Glutamatergic neuron (in vitro differentiated cells): ENCODE measurements at regions not wholly inside any gene's neighbourhood (a gene's known extent, or its start where the extent isn't known, plus 50 kb on each side); places are given as distances from the start of the nearest gene placed in this dataset.

Experiments
- DNase-seq: peaks from one replicate; pipeline ENCODE4 v3.0.0; 2022
- H3K27ac Mint-ChIP-seq: one replicate; pipeline ENCODE4 v1.8.0; 2020; ENCODE audit warnings: mild to moderate bottlenecking, mixed read lengths, inconsistent platforms; ENCODE audit not compliant: unreplicated experiment
- H3K27me3 Mint-ChIP-seq: one replicate; pipeline ENCODE4 v1.8.0; 2020; ENCODE audit warnings: mild to moderate bottlenecking, moderate library complexity, mixed read lengths, inconsistent platforms; ENCODE audit not compliant: unreplicated experiment
- H3K36me3 Mint-ChIP-seq: one replicate; pipeline ENCODE4 v1.8.0; 2020; ENCODE audit warnings: mild to moderate bottlenecking, mixed read lengths, inconsistent platforms; ENCODE audit not compliant: unreplicated experiment
- H3K4me1 Mint-ChIP-seq: one replicate; pipeline ENCODE4 v1.8.0; 2020; ENCODE audit warnings: mild to moderate bottlenecking, low read depth, mixed read lengths, inconsistent platforms; ENCODE audit not compliant: unreplicated experiment
- H3K4me3 Mint-ChIP-seq: one replicate; pipeline ENCODE4 v1.8.0; 2020; ENCODE audit warnings: mild to moderate bottlenecking, mixed read lengths, inconsistent platforms; ENCODE audit not compliant: unreplicated experiment
- H3K9me3 Mint-ChIP-seq: one replicate; pipeline ENCODE4 v1.8.0; 2020; ENCODE audit warnings: mild to moderate bottlenecking, moderate library complexity, mixed read lengths, inconsistent platforms; ENCODE audit not compliant: unreplicated experiment
- CTCF ChIP-seq: fragments of 200-600 bp; sonication (generic); IDR thresholded peaks from one replicate; pipeline ENCODE4 v1.5.0; 2021; ENCODE audit not compliant: partially characterized antibody, unreplicated experiment

- Mint-ChIP-seq H3K4me3 (no peak overlapping the region), H3K36me3 (no peaks in the 10 kb centered on the region), H3K27ac (no peak overlapping the region), H3K4me1 (no peaks in the 10 kb centered on the region), H3K27me3 (peaks cover under 1% of the 10 kb centered on the region), H3K9me3 (no peaks in the 10 kb centered on the region)
- DNase-seq, result no peak
- no peak for TF ChIP-seq CTCF
Measured at GRCh38 chr5:39717176-39717897, 292.6 kb upstream of the DAB2 start.

- peak; percentile 46 for DNase-seq
- H3K36me3 Mint-ChIP-seq, result no peaks in the 10 kb centered on the region
- no peaks in the 10 kb centered on the region for H3K4me1 Mint-ChIP-seq
- H3K4me3 Mint-ChIP-seq, result no peak overlapping the region
- no peaks in the 10 kb centered on the region for H3K9me3 Mint-ChIP-seq
- no peaks in the 10 kb centered on the region for H3K27me3 Mint-ChIP-seq
- no peak overlapping the region for H3K27ac Mint-ChIP-seq
- no peak for TF ChIP-seq CTCF
Measured at GRCh38 chr5:39716532-39717028, 291.8 kb upstream of the DAB2 start.

- no peaks in the 10 kb centered on the region for H3K27me3 Mint-ChIP-seq
- peak; percentile 72 for TF ChIP-seq CTCF
- H3K9me3 Mint-ChIP-seq, result no peaks in the 10 kb centered on the region
- H3K4me3 Mint-ChIP-seq, result no peak overlapping the region
- H3K36me3 Mint-ChIP-seq, result no peaks in the 10 kb centered on the region
- H3K4me1 Mint-ChIP-seq, result no peaks in the 10 kb centered on the region
- no peak overlapping the region for H3K27ac Mint-ChIP-seq
- DNase-seq, result peak; percentile 17
Measured at GRCh38 chr5:39714036-39714698, 289.4 kb upstream of the DAB2 start.

GRCh38 chr5:39713250-39713916 is 288.6 kb upstream of the DAB2 start:
- Mint-ChIP-seq H3K4me1 (no peaks in the 10 kb centered on the region), H3K27me3 (no peaks in the 10 kb centered on the region), H3K4me3 (no peak overlapping the region), H3K27ac (no peak overlapping the region), H3K9me3 (no peaks in the 10 kb centered on the region), H3K36me3 (no peaks in the 10 kb centered on the region)
- TF ChIP-seq CTCF, result no peak
- no peak for DNase-seq
